Activated CD4-positive, alpha-beta T cell treated with anti-CD3 and anti-CD28 coated beads for 4 hours (primary cell): ENCODE measurements at regions not wholly inside any gene's neighbourhood (a gene's known extent, or its start where the extent isn't known, plus 50 kb on each side); places are given as distances from the start of the nearest gene placed in this dataset.
"Not testable (repeated sequence)": the region's sequence is repeated elsewhere in the genome, so short reads cannot be mapped to it uniquely, and the experiment has no call there.

Experiments used
- DNase-seq, 2 donors: peaks; one replicate each; pipeline ENCODE4 v3.0.0-alpha.2; 2020

DNA sequence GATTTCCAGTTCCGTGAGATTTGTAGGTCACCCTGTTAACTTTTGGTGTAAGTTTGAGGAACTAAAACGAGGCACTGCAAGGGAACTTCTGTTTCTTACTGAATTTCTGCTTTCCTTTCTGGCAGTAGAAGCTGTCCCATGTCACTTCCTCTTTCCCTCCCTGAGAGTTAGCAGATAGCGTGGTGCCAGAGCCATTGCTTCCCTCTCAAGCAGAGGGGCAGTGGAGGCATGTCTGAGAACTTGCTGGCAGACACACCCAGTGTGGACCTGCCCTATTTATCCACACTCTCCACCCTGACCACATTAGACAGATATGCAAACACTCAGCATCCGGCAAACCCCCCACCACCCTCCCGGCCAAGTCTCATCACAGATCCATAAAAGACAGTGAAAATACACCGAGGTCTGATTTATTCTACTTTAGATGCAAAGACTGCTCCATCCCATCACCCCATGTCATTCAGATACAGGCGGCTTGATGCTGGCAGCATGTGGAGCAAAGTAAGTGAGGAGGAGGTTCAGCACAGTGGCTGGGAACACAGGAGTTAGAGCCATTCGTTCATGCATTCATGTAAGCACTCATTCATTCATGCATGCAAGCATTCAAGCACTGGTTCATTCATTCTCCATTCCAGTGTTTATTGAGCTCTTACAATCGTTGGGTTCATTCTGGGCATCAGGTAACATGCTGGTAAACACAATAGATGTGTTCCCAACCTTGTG is 324.7 kb downstream of the SHQ1 start:
- DNase-seq: no peak

DNA sequence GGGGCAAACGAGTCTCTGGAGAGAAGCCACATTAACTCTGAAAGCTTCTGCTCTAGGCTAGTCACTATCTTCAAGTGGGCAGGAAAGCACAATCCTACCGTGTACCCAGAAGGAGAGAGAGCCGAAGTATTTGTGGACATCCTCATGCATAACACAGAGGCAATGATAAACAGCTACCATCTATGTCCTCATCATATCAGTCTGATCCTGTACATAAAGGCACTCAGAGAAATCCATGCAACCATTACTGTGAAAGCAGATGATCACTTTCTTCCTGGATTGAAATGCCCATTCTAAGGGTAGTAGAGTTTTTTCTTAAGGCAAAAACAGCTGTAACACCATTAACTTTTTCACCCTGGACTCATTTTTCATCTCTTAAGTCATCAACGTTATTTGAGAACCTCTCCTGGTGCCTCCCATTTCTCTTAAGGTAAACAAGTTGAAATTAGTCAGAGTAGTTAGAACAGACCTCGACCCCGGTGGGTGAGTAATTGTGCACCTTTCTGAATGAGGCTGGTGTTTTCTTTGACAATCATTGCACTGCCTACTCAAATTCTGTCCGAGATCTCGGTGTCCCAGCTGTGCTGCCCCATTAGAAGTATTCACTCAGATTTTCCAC is 327.4 kb downstream of the SHQ1 start:
- peak in 1 of 2 donors; percentile 8 for DNase-seq

DNA sequence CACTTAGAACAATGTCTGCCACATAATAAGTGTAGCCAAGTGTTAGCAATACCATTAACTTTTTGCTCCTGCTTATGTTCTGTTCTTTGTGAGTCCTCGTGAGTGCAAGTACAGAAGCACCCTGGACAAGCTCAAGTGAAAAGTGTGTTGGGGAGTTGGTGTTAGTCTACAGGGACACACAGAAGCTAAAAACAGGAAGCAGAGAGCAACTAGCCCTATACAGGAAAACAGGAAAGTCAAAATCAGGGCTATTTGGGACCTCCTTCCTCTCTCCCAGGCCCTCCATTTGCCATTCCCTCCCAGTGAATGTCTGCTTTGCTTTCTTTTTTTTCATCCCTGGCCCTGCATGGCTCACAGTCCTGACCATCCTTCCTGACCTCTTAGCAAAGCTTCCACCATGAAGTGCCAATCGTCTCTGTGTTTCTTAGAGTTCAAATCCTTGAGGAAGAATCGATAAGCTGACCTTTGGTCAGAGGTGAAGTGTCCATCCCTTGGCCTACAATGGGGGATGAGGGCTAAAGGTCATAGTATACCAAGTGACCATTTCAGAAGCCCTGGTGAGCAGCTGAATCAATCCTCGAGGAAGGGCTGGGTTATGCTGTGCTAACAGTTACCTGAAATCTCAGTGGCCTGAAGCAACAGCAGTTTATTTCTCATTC is 328.2 kb downstream of the SHQ1 start:
- DNase-seq: no peak

DNA sequence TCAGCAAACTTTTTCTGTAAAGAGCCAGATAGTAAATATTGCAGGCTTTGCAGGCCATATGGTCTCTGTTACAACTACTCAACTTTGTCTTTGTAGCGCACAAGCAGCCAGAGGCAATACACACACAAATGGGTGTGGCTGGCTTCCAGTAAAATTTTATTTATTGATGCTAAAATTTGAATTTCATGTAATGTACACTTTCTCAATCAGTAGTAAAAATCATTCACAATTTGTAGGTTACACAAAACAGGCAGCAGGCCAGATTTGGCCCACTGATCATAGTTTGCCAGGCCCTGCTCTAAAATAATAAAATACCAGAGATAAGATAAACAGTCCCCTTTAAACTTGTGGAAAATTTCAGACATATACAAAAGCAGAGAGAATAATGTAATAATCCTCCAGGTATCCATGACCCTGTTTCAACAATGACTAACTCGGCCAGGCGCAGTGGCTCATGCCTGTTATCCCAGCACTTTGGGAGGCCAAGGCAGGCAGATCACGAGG is 330.3 kb downstream of the SHQ1 start:
- no peak for DNase-seq

DNA sequence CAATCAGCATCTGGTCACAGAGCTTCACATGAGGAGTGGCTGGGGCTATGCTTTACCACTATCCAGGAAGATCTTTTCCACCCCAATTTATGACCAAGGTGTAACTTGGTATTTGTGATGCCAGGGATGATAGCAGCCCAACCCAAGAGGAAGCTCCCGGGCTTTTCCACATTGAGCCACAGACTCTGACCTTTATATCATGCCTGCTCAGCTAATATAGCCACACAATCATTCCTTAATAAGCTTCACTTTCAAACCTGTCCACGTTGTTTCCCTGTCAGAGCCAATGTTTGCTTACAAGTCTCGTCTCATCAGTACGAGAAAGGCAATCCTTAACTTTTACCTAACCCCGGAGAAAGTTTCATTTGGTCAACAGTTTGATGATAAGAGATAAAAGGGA is 330.9 kb downstream of the SHQ1 start:
- no peak for DNase-seq

DNA sequence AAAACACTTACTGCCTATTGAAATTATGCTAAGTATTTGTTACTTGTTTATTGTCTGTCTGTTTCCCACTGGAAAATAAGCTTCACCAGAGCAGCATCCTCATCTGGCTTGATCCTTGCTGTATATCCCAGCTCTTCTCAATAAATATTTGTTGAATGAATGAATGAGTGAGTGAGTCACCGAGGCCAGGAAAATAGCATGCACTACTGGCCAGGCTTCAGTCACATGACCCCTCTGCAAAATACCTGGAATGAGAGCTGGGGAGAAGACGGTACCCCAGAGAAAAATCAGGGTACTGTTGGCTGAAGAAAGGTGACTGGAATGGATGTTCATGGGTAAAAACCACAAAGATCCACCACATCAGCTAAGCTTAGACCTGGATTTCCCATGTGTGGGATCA is 331.9 kb downstream of the SHQ1 start:
- DNase-seq: no peak

DNA sequence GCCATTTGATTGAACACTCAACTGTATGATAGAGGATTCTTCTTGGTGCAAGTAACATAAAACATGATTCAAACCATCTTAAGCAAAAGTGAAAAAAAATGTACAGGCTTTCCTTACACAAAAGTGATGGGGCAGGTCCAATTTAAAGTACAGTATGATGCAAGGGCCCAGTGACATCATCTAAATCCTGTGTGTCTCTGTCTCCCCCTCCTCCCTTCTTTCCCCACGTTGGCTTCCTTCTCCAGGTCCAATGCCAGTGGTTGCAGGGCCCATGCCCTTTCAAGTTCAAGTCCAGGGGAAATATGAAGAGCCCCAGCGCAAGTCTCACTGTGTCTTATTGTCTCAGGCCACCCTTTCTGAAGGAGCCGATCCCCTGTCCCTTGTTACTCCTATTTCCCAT is 332.3 kb downstream of the SHQ1 start:
- no peak for DNase-seq

DNA sequence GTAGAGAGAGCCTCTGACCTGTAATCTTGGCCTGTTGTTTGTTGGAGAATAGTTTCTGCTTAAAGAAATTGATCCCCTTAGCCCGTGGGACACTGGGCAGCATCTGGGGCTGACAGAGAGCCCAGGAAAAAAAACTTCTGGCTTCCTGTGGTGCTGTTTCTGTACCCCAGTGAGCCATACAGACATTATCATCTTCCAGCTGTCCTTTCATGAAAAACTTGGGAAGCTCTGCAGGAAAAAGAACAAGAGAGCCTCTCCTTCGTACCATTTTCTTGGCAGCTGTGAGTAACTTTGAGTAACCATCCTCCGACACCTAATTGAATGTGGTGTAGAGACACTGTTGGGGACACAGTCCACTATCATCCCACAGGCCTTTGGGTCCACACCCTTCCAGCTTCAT is 333.0 kb downstream of the SHQ1 start:
- DNase-seq: no peak

DNA sequence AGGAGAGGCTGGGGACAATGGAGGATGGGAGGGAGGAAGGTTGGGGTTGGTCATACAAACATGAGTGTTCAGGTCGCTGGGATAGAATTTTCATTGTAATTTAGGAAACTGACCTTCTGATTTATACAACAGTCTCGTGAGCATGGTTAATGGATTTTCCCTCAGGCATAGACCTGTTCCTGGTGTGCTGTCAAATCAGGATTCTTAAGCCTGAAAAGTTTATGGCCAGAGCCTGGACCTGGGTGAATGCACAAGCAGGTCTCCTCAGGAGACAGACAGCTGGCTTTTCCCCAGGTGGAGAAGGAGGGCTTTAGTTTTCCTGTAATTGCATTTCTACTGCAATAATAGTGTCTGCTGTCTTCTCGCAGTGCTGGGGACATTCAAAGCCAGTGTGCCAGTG is 338.0 kb downstream of the SHQ1 start:
- DNase-seq: no peak

DNA sequence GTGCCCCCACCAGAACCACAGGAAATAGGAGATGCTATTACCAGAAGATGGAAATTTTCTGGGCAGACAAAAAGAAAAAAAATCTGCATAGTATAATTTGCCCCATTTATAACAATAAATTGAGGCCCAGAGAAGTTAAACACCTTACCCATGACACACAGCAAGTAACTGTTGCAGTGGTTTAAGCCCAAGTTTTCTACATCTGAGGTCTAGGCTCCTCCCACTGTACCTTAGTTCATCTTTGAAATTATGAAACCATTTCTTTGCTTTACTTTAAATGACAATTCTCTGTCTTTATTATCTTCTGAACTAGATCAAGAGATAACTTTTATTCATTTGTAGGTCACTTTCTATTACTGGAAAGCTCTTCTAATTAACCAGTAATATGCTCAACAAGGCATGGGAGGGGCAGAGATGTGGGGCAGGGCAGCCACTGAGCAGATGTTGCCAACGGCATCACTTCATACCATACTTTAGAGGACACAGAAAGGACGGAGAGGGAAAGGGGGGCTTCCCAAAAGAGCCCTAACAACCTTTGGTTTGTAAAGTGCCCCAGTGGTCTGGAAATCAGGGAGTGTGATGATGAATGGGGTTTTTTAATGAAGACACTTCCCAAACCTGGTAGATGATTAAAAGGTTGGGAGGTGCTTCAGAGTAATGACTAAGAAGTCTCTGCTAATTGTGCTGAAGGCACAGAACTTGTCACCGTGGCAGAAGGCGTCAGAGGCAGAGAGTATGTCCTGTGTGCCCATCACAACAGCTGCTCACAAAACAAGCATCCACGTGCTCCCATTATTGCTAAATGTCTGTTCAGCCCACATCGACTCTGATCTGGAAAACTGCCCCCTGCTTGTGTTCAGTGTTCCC is 342.5 kb downstream of the SHQ1 start:
- DNase-seq: no peak

DNA sequence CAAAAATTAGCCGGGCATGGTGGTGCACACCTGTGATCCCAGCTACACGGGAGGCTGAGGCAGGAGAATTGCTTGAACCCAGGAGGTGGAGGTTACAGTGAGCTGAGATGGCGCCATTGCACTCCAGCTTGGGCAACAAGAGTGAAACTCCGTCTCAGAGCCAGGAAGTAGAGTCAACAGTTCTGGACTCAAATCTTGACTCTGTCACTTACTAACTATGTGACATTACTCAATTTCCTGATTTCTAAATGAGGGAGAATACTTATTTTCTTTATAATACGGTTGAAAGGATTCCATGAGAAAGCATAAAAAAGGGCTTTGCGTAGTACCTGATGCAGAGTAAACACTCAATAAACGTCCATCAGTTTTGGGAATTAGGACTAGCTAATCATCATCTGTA is 350.7 kb downstream of the SHQ1 start:
- DNase-seq: not testable (repeated sequence)

DNA sequence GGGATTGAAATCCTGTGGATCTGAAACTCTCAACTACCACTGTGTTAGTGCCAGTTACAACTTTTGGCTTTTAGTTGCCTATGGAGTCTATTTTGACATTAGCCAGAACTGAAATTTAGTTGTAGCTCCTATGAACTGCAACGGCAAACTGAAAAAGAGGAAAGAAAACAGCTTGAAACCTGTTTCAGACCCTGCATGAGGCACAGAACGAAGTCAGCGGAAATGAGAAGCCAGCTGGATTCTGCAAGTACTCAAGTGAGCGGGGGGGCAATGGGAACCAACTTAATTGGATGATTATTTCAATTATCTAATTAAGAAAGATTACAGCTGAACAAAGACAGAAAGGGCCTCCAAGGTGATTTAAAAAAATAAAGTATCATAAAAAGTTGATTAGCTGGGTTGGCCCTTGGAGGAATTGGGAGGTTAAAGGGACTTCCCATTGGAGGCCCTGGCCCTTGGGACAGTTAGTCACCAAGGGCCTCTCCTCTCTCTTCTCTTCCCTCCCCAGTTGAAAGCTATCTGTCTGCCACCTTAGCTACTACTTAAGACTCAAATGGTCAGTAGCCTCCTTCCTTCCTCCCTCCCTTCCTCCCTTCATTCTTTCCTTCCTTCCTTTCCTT is 352.1 kb downstream of the SHQ1 start:
- no peak for DNase-seq

DNA sequence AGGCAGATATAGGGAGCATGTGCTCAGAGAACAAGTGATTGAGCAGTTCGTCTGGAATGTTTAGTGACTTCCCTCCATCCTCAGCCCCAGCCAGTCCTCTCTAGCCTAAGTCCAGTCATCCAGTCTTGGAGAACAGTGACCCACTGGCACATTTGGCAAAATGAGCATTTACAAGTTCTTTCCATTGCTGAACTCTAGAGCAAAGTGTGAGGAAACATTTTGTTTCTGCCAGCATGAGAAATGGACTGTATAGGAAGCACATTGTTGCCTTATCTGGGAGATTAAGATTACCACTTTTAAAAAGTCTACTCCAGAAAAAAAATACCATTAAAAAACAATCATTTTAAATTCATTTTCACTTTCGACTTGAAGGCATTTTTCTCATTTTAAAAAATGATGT is 353.6 kb downstream of the SHQ1 start:
- no peak for DNase-seq

DNA sequence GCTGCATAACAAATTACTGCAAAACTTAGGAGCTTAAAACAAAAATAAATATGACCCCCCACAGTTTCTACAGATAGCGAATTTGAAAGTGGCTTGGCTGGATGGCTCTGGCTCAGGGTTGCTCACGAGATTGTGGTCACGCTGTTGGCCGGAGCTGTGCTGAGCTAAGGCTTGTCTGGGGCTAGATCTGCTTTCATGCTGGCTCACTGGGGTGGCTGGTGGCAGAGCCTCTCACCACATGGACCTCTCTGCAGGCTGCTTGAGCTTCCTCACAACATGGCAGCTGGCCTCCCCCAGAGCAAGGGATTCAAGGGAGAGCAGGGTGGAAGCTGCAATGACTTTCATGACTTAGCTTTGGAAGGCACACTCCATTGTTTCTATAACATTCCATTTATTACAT is 354.1 kb downstream of the SHQ1 start:
- no peak for DNase-seq

DNA sequence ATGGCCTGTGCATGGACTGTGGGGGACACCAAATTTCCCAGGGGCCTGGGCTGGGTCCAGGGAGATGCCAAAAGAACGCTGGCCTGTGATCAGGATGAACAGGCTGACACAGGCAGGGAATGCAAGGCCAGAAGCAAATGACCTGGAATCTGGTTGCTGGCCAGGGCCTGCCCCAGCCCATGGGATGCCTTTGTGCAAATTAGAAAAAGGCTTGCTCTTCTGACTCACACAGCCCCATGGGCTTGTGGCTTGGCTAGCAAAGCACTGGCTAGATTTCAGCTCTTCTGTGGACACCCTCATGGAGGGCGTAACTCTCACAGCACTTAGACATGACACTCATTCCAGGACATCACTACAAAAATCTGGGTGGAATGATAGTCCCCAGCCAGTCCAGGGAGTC is 356.0 kb downstream of the SHQ1 start:
- DNase-seq: no peak

DNA sequence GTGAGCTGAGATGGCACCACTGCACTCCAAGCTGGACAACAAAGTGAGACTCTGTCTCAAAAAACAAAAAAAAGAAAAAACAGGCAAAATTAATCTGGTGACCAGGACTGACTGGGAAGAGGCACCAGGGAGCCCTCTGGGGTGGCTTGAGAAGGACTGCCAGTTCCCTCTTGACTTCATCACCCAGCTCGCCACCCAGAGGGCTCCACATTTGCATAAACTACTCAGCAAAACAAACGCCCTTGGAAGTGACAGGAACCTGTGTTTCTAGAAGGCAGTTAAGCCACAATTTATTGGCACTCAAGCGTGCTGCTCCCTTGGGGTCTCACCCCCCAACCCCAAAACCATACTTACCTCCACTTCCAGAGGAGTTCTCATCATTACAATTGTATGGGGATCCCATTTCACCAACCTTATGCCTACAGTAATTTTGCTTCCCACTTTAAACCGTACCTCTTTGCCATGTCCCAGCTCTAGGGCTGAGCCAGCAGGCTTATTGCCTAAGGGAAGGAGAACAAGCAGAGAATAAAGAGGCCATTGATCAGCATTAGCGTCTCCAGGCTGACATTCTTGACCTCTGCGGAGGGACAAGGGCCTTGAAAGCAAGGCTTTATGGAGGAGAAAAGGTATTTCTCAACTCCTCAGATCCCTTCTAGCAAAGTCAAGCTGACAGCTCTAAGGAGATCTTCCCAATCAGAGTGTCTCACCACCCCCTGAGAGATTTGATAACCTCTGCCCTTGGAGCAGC is 357.4 kb downstream of the SHQ1 start:
- DNase-seq: no peak

DNA sequence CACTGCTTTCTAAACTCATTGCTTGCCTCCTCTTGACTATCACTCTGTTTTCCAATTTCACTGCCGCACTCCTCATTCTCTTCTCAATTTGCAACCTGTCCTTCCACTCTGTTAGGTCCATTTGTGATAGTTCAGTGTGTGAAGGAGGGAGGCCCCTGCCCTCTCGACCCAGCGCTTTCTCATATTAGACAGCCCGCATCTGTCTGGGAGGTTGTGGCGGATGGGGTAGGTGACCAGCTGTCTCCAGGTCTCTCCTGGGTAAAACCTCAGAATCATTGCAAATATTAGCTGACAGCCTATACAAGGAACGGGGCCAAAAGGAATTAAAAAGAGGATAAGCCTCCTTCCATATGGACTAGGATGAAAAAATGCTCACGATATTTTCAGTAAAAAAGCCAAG is 358.3 kb downstream of the SHQ1 start:
- DNase-seq: no peak

DNA sequence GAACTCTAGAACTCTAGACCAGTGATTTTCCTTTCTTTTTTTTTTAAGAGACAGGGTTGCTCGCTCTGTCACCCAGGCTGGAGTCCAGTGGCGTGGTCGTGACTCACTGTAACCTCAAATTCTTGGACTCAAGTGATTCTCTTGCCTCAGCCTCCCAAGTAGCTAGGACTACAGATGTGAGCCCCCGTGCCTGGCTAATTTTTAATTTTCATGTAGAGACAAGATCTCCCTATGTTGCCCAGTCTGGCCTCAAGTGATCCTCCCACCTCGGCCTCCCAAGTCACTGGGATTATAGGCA is 359.6 kb downstream of the SHQ1 start:
- DNase-seq: no peak

DNA sequence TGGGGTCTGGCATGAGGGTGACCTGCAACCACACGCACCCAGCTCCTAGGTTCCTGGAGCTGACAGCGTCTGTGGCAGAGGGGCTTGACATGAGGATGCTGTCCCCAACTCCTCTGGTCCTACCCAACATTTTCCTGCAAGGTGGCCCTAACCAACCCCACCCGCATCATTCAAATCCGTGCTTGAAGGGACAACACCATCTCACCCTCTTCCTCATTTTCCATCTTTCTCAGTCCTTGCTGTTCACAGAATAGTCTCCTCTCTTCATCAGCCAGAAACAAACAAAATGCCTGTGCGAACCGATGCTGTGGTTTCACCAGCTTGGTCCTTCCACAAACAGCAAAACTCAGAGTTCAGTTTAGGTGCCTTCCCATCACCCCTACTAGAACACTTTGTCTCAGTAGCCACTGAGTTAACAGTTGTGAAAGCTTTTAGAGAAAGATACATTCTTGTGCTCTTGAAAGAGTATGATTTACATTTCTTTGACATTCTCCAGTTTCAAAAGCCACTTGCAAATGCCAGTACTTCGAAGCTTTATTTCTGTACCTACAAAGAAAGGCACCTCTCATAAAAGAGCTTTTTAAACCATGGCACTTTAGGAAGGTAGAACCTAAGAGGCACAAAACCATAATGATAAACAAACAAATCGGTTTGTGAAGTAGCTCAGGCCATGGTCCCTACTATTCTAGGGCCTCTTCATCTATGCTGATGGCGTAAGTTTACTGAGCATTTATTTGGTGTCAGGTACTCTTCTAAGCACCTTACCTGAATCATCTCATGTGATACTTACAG is 360.1 kb downstream of the SHQ1 start:
- DNase-seq: no peak

DNA sequence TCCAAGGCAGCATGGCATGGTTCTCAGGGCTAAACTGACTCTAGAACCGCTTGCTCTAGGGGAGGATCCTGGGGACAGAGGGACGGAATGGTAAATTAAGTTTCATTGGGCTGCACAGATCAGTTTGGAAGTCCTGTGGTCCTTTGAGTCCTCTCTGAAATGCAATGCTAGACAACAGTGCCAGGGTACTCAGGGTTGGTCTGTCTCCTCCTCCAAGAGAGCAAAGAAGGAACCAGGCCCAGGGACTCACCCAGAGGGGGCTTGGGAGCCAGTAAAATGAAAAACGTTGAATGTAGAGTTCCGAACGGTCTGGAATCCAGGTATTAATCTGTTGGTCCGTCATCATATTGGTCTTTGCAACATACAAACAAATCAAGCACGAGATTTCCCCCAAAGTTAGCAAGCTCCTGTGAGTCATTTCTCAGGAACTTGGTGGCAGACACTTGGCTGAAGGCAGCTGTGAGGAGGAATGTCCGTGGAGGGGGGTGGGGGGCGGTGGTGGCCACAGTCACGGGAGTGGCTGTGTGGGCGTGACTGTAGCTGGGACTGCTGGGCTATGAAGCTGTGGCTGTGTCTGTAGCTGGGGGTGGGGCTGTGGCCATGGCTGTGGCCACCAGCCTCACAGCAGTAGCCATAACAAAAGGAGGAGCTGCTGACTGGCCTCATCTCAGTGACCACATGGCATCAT is 361.0 kb downstream of the SHQ1 start:
- DNase-seq: peak; percentile 7 to 14

DNA sequence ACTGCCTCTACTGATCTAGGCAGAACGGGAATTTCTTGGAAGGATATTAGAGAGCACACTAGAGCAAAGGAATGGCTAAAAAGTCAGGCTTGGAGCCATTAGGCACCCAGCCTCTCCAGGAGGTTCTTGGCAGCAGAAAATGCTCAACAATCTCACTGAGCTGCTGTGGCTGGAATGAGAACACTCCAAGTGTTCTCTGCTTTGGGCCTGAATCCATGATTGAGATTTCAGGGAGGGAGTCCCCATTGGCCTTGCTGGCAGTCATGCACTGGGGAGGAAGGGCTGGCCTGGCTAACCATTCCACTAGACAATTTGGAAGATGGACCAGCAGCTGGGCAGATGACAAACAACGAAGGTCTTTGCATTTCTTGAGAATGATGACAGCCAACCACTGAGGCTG is 362.6 kb downstream of the SHQ1 start:
- no peak for DNase-seq
